Lower lobe of right lung (tissue), 2 donors: ENCODE measurements at regions not wholly inside any gene's neighbourhood (a gene's known extent, or its start where the extent isn't known, plus 50 kb on each side); places are given as distances from the start of the nearest gene placed in this dataset.

Experiments used
- ATAC-seq, 2 donors: fragments of 200-7000 bp; cut with Tn5 transposase; one replicate each; pipeline ENCODE4 v1.9.1; 2020 to 2022; ENCODE audit warnings: mild to moderate bottlenecking in 2 of 2, moderate library complexity in 2 of 2
- DNase-seq: peaks from one replicate; pipeline ENCODE4 v3.0.0-alpha.2; 2020
- H3K27ac ChIP-seq: fragments of 200-600 bp; one replicate; pipeline ENCODE4 v1.8.0; 2022
- H3K27me3 ChIP-seq: fragments of 200-600 bp; one replicate; pipeline ENCODE4 v1.8.0; 2022; ENCODE audit warnings: low read depth
- H3K36me3 ChIP-seq: fragments of 200-600 bp; one replicate; pipeline ENCODE4 v1.8.0; 2022; ENCODE audit warnings: mild to moderate bottlenecking
- H3K4me1 ChIP-seq: fragments of 200-600 bp; one replicate; pipeline ENCODE4 v1.8.0; 2022
- H3K4me3 ChIP-seq: fragments of 200-600 bp; one replicate; pipeline ENCODE4 v1.8.0; 2022; ENCODE audit warnings: mild to moderate bottlenecking
- H3K9me3 ChIP-seq: fragments of 200-600 bp; one replicate; pipeline ENCODE4 v1.8.0; 2022
- CTCF ChIP-seq: fragments of 200-600 bp; IDR thresholded peaks from one replicate; pipeline ENCODE4 v1.8.0; 2022; ENCODE audit warnings: antibody characterized with exemption, mild to moderate bottlenecking
- intact Hi-C: fragments of 100-400 bp; cut with DNase I; formaldehyde crosslinking; loops from one replicate; pipeline ENCODE4 v1.11.0; 2022
- donor health status: DM: no; HTN: yes; CAD: no; lungs with severe emphysema.

DNA sequence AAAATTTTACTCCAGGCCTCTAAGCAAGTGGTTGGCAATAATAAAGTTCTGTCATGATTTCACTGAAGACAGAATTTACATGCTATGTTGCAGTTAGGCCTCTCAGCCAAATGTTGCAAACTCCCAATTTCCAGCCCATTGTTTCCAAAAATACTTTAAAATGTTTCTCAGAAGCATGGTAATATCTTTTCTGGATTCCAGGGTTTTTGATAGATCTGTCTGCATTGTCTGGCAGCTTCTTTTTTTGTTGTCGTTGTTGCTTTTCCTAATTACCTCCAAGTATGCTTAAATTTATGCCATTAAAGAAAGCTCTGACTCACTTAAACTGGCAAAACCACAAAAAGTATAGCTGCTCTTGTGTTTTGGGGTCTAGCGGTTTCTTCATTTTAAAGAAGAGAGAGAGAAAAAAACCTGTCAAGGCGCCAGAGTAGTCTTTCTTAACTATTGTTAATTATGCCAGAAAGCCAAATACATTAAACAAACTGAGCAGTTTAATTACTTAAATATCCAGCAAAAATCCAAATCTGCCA lies 97.0 kb downstream of the AGTR2 start:
- no peak for ATAC-seq
- DNase-seq, result no peak

DNA sequence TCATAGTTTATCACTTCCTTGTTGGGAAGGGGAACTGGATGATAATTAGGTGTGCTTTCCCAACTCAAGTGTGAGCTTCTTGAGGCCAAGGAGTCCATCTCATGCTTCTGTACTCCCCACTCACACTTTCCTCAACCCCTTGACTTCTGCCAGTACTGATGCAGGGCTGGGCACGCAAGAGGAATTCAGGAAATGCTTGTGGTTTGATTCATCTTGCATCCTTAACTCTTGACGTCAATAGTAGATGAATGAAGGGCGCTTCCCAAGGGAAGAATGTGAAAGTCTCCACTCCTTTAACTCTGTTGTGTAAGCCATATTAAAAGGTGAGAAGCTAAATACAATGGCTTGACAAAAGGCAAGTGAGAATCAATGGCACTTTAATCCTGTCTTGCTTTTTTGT lies 101.8 kb downstream of the AGTR2 start:
- Histone ChIP-seq H3K4me1 (no peaks in the 10 kb centered on the region), H3K36me3 (no peaks in the 10 kb centered on the region), H3K9me3 (no peaks in the 10 kb centered on the region), H3K4me3 (no peak overlapping the region), H3K27me3 (no peaks in the 10 kb centered on the region), H3K27ac (no peak overlapping the region)
- no peak for TF ChIP-seq CTCF
- intact Hi-C loops, result no loop called here
- DNase-seq (no peak), ATAC-seq (peak; percentile 62 to 83)

More for the DNA sequence above, 97.0 kb downstream of the AGTR2 start:
- H3K36me3 ChIP-seq, result no peaks in the 10 kb centered on the region
- no peaks in the 10 kb centered on the region for H3K9me3 ChIP-seq
- no peak for TF ChIP-seq CTCF
- H3K27ac ChIP-seq, result no peak overlapping the region
- intact Hi-C loops, result no loop called here
- H3K4me1 ChIP-seq, result no peaks in the 10 kb centered on the region
- H3K27me3 ChIP-seq, result no peaks in the 10 kb centered on the region
- no peak overlapping the region for H3K4me3 ChIP-seq

GRCh38 chrX:116272861-116273260 lies 102.3 kb downstream of the AGTR2 start:
- no peaks in the 10 kb centered on the region for H3K36me3 ChIP-seq
- intact Hi-C loops, result no loop called here
- TF ChIP-seq CTCF, result no peak
- DNase-seq, result no peak
- H3K27ac ChIP-seq, result no peak overlapping the region
- H3K4me1 ChIP-seq, result no peaks in the 10 kb centered on the region
- no peaks in the 10 kb centered on the region for H3K9me3 ChIP-seq
- ATAC-seq, result no peak
- no peak overlapping the region for H3K4me3 ChIP-seq
- H3K27me3 ChIP-seq, result no peaks in the 10 kb centered on the region

- ATAC-seq, result no peak
- no peak overlapping the region for H3K27ac ChIP-seq
- no peaks in the 10 kb centered on the region for H3K9me3 ChIP-seq
- DNase-seq, result no peak
- H3K36me3 ChIP-seq, result no peaks in the 10 kb centered on the region
- H3K27me3 ChIP-seq, result no peaks in the 10 kb centered on the region
- H3K4me1 ChIP-seq, result no peaks in the 10 kb centered on the region
- H3K4me3 ChIP-seq, result no peak overlapping the region
- intact Hi-C loops, result no loop called here
- no peak for TF ChIP-seq CTCF
Observed at GRCh38 chrX:116276261-116276660, 105.7 kb downstream of the AGTR2 start.

GRCh38 chrX:116277351-116278225 lies 107.0 kb downstream of the AGTR2 start:
- ATAC-seq, result no peak
- no peak for DNase-seq
- H3K4me1 ChIP-seq, result no peaks in the 10 kb centered on the region
- H3K27ac ChIP-seq, result no peak overlapping the region
- H3K9me3 ChIP-seq, result no peaks in the 10 kb centered on the region
- H3K27me3 ChIP-seq, result no peaks in the 10 kb centered on the region
- no peak for TF ChIP-seq CTCF
- intact Hi-C loops, result no loop called here
- H3K36me3 ChIP-seq, result no peaks in the 10 kb centered on the region
- H3K4me3 ChIP-seq, result no peak overlapping the region
